Heart left ventricle (tissue), 13 donors: ENCODE measurements at regions not wholly inside any gene's neighbourhood (a gene's known extent, or its start where the extent isn't known, plus 50 kb on each side); places are given as distances from the start of the nearest gene placed in this dataset.

Experiments
- CTCF ChIP-seq, 12 donors: fragments of 200-600 bp; sonication (generic) in 4 of 12; IDR thresholded peaks; one replicate each; pipeline versions ENCODE4 v1.5.0 to v1.8.0; 2018 to 2022; ENCODE audit warnings: antibody characterized with exemption in 12 of 12, mild to moderate bottlenecking in 5 of 12
- POLR2A ChIP-seq, 2 donors: fragments of 450-650 bp; IDR thresholded peaks; one replicate each; pipeline ENCODE4 v1.6.1; 2017; ENCODE audit warnings: antibody characterized with exemption in 2 of 2, mild to moderate bottlenecking in 2 of 2, moderate library complexity in 2 of 2
- donor health status: ischemic (EF 13 %, LVEDD 7.1; RV severe dilation, severe dysfunction).
- donor health status: DM: no; HTN: yes; CAD: no.
- donor health status: DM: no; HTN: no; CAD: no.
- donor health status: ischemic (EF 25% LVEDD 6.9; RV normal size, moderate dysfunction).
- donor health status: ischemic (EF 25% LVEDD 5.7; RV mildly dilated, moderate dysfunction).
- donor health status: ischemic (EF 35%, LVEDD 5.7; RV mildly dilated, moderate dysfunction).
- donor health status: nonischemic (EF 11% LVEDD 7.7; RV severe dilation, severe dysfunction).
- donor health status: DM: yes; HTN: yes; CAD: no.
- donor health status: PGD.
- donor health status: ischemic (EF 29% LVEDD 5.4; RV normal size, mild dysfunction).
- donor health status: nonischemic (EF 23%, LVEDD 6.1; RV moderate dilation, normal function).

- TF ChIP-seq POLR2A (IDR thresholded peaks at IDR 0.05): no peak
- no peak for TF ChIP-seq CTCF (IDR thresholded peaks at IDR 0.05)
Measured at GRCh38 chr14:38098074-38098836, 109.4 kb upstream of the SSTR1 start.
